Sigmoid colon (tissue), 6 donors: ENCODE measurements at regions not wholly inside any gene's neighbourhood (a gene's known extent, or its start where the extent isn't known, plus 50 kb on each side); places are given as distances from the start of the nearest gene placed in this dataset.

Source experiments
- DNase-seq: peaks from one replicate; pipeline ENCODE4 v3.0.0-alpha.2; 2019
- H3K27ac ChIP-seq, 4 donors: fragments of 200-600 bp; sonication (generic); one replicate each; pipeline ENCODE4 v1.5.1; 2016 to 2019; ENCODE audit warnings: mild to moderate bottlenecking in 1 of 4
- H3K27me3 ChIP-seq, 3 donors: fragments of 200-600 bp; sonication (generic); one replicate each; pipeline ENCODE4 v1.5.1; 2019; ENCODE audit warnings: mild to moderate bottlenecking in 1 of 3
- H3K36me3 ChIP-seq, 4 donors: fragments of 200-600 bp; sonication (generic); one replicate each; pipeline ENCODE4 v1.5.1; 2016 to 2019
- H3K4me1 ChIP-seq, 4 donors: fragments of 200-600 bp; sonication (generic); one replicate each; pipeline ENCODE4 v1.5.1; 2017 to 2019
- H3K4me3 ChIP-seq, 4 donors: fragments of 200-600 bp; sonication (generic); one replicate each; pipeline ENCODE4 v1.5.1; 2017 to 2019; ENCODE audit warnings: mild to moderate bottlenecking in 2 of 4, moderate library complexity in 1 of 4
- H3K9me3 ChIP-seq, 4 donors: fragments of 200-600 bp in 3 of 4; sonication (generic) in 3 of 4; one replicate each; pipeline versions ENCODE4 v1.5.1 to v1.6.1; 2013 to 2019
- CTCF ChIP-seq, 4 experiments: fragments of 450-650 bp in 3 of 4; fragments of 200-600 bp in 1 of 4; IDR thresholded peaks; one replicate each; pipeline ENCODE4 v1.5.1; 2016 to 2019; ENCODE audit warnings: antibody characterized with exemption in 4 of 4, mild to moderate bottlenecking in 3 of 4, moderate library complexity in 2 of 4
- EP300 ChIP-seq, 4 donors: sonication (generic); formaldehyde crosslinking; IDR thresholded peaks; one replicate each; pipeline ENCODE4 v1.6.1; 2017; ENCODE audit warnings: antibody characterized with exemption in 4 of 4
- POLR2A ChIP-seq, 2 donors: fragments of 450-650 bp; IDR thresholded peaks; one replicate each; pipeline ENCODE4 v1.6.1; 2016; ENCODE audit warnings: antibody characterized with exemption in 2 of 2, mild to moderate bottlenecking in 2 of 2, moderate library complexity in 2 of 2
- POLR2AphosphoS5 ChIP-seq, 4 donors: sonication (generic); formaldehyde crosslinking; IDR thresholded peaks; one replicate each; pipeline ENCODE4 v1.6.1; 2017; ENCODE audit warnings: antibody characterized with exemption in 4 of 4
- WGBS, 2 donors: extraction: QIAGEN DNeasy Blood & Tissue Kit; methylation state at CpG; one replicate each; pipeline ENCODE4 v1.1.7; 2013; 5-methylcytosine and 5-hydroxymethylcytosine counted together
- intact Hi-C: fragments of 100-400 bp; cut with DNase I; formaldehyde crosslinking; loops from one replicate; pipeline ENCODE4 v1.15.1; 2023
- donor health status: healthy with polysubstance abuse.
- donor health status: healthy.

GRCh38 chr16:51670527-51670926 is 519.5 kb upstream of the SALL1 start:
- Histone ChIP-seq H3K27ac (no peak overlapping the region), H3K4me1 (no peaks in the 10 kb centered on the region), H3K9me3 (no peaks in the 10 kb centered on the region), H3K4me3 (no peak overlapping the region), H3K27me3 (no peaks in the 10 kb centered on the region), H3K36me3 (no peaks in the 10 kb centered on the region)
- no peak for DNase-seq
- TF ChIP-seq EP300 (IDR thresholded peaks at IDR 0.05) (no peak), POLR2A (IDR thresholded peaks at IDR 0.05) (no peak), CTCF (IDR thresholded peaks at IDR 0.05) (no peak), POLR2AphosphoS5 (IDR thresholded peaks at IDR 0.05) (no peak)
- WGBS, 2 donors: 80 to 91% methylated on average over 3 of the region's 3 CpGs
- intact Hi-C loops: no loop called here

DNA sequence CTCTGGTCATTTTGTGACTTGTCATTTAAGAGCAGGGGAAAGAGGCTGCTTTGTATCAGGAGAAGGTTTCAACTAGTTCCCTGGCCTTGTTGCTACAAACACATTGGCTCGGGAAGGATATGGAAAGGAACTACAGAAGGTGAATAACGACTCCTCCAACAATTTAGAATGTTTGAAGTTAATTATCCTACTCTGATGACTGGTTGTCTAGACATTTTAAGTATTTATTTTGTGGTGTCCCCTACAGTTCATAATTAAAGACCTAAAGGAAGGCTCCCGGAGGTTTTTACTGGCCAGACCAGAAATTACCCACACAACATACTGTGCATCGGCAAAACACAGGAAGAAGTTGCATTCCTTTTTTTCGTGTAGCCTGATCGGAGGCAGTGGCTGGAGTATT is 515.8 kb upstream of the SALL1 start:
- no peak for DNase-seq
- 44 to 63% methylated on average over 6 of the region's 6 CpGs for WGBS, 2 donors
- H3K9me3 ChIP-seq: no peaks in the 10 kb centered on the region
- no peak overlapping the region for H3K27ac ChIP-seq
- H3K27me3 ChIP-seq: no peaks in the 10 kb centered on the region
- intact Hi-C loops: no loop called here
- no peaks in the 10 kb centered on the region for H3K4me1 ChIP-seq
- TF ChIP-seq POLR2AphosphoS5 (IDR thresholded peaks at IDR 0.05): no peak
- no peak for TF ChIP-seq POLR2A (IDR thresholded peaks at IDR 0.05)
- no peak for TF ChIP-seq EP300 (IDR thresholded peaks at IDR 0.05)
- H3K36me3 ChIP-seq: no peaks in the 10 kb centered on the region
- no peak overlapping the region for H3K4me3 ChIP-seq

DNA sequence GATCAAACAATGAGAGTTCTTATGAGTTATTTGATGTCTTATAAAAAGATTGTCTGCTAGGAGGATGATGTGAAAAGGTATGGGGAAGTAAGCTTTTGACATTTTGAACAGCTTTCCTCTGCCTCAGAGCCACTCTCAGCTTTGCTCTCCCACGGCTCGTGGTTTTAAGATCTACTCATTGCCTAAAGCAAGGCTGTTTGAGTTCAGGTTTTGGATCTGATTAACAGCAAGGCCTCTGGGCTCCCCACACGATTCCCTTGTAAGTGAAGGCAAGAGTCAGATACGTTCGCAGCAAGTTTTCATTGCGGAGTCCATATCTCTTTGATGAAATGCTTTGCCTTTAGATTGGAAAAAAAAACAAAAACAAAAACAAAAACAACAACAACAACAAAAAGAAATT is 515.0 kb upstream of the SALL1 start:
- H3K27me3 ChIP-seq: no peaks in the 10 kb centered on the region
- no peak for TF ChIP-seq CTCF (IDR thresholded peaks at IDR 0.05)
- no peak for TF ChIP-seq POLR2AphosphoS5 (IDR thresholded peaks at IDR 0.05)
- TF ChIP-seq EP300 (IDR thresholded peaks at IDR 0.05): no peak
- TF ChIP-seq POLR2A (IDR thresholded peaks at IDR 0.05): no peak
- no peaks in the 10 kb centered on the region for H3K4me1 ChIP-seq

GRCh38 chr16:51665436-51665998 is 514.4 kb upstream of the SALL1 start:
- 78 to 94% methylated on average over 7 of the region's 7 CpGs for WGBS, 2 donors
- no peaks in the 10 kb centered on the region for H3K27me3 ChIP-seq
- no peak overlapping the region for H3K4me3 ChIP-seq
- TF ChIP-seq CTCF (IDR thresholded peaks at IDR 0.05) (no peak), EP300 (IDR thresholded peaks at IDR 0.05) (no peak), POLR2A (IDR thresholded peaks at IDR 0.05) (no peak), POLR2AphosphoS5 (IDR thresholded peaks at IDR 0.05) (no peak)
- H3K27ac ChIP-seq: no peak overlapping the region
- H3K9me3 ChIP-seq: no peaks in the 10 kb centered on the region
- intact Hi-C loops: no loop called here
- H3K4me1 ChIP-seq: no peaks in the 10 kb centered on the region
- DNase-seq: no peak
- no peaks in the 10 kb centered on the region for H3K36me3 ChIP-seq

More for the DNA sequence above, 515.0 kb upstream of the SALL1 start:
- no peak for DNase-seq
- no peak overlapping the region for H3K27ac ChIP-seq
- no peaks in the 10 kb centered on the region for H3K9me3 ChIP-seq
- intact Hi-C loops: no loop called here
- no peaks in the 10 kb centered on the region for H3K36me3 ChIP-seq
- WGBS, 2 donors: 74 to 80% methylated on average over 6 of the region's 6 CpGs
- H3K4me3 ChIP-seq: no peak overlapping the region

- peaks cover 0 to 2% (median 0%) of the 10 kb centered on the region in 4 donors for H3K9me3 ChIP-seq
- no peaks in the 10 kb centered on the region for H3K27me3 ChIP-seq
- DNase-seq: no peak
- H3K27ac ChIP-seq: no peak overlapping the region
- no peak overlapping the region for H3K4me3 ChIP-seq
- 84 to 87% methylated on average over 8 of the region's 8 CpGs for WGBS, 2 donors
- intact Hi-C loops: no loop called here
- TF ChIP-seq POLR2A (IDR thresholded peaks at IDR 0.05) (no peak), CTCF (IDR thresholded peaks at IDR 0.05) (no peak), POLR2AphosphoS5 (IDR thresholded peaks at IDR 0.05) (no peak), EP300 (IDR thresholded peaks at IDR 0.05) (no peak)
- H3K36me3 ChIP-seq: no peaks in the 10 kb centered on the region
- H3K4me1 ChIP-seq: no peaks in the 10 kb centered on the region
Measured at GRCh38 chr16:51658531-51658930, 507.5 kb upstream of the SALL1 start.
